AG09319 (cell line): ENCODE measurements at regions not wholly inside any gene's neighbourhood (a gene's known extent, or its start where the extent isn't known, plus 50 kb on each side); places are given as distances from the start of the nearest gene placed in this dataset.
"Not testable (repeated sequence)": the region's sequence is repeated elsewhere in the genome, so short reads cannot be mapped to it uniquely, and the experiment has no call there.

Experiments used
- DNase-seq: peaks from one replicate; pipeline ENCODE4 v3.0.0-alpha.2; 2010; ENCODE audit warnings: low read depth; ENCODE audit errors: extremely low read depth
- CTCF ChIP-seq: IDR thresholded peaks from 2 replicates; pipeline ENCODE4 v1.5.1; 2011; ENCODE audit warnings: low read depth, mild to moderate bottlenecking, inconsistent platforms, low read length, moderate library complexity

- DNase-seq: not testable (repeated sequence)
Observed at GRCh38 chr4:4099610-4100009, 127.1 kb downstream of the OTOP1 start.

GRCh38 chr4:4106923-4107322, 119.8 kb downstream of the OTOP1 start:
- DNase-seq: not testable (repeated sequence)

GRCh38 chr4:4107411-4108107, 119.2 kb downstream of the OTOP1 start:
- peak; percentile 2 for DNase-seq
- peak; percentile 39 for TF ChIP-seq CTCF

GRCh38 chr4:4115381-4115780, 111.3 kb downstream of the OTOP1 start:
- not testable (repeated sequence) for DNase-seq

- not testable (repeated sequence) for DNase-seq
Observed at GRCh38 chr4:4116901-4117300, 109.8 kb downstream of the OTOP1 start.

GRCh38 chr4:4134368-4134767, 92.4 kb downstream of the OTOP1 start:
- not testable (repeated sequence) for DNase-seq

- not testable (repeated sequence) for DNase-seq
Observed at GRCh38 chr4:4136621-4137020, 90.1 kb downstream of the OTOP1 start.
